ENCODE measurements at regions not wholly inside any gene's neighbourhood (a gene's known extent, or its start where the extent isn't known, plus 50 kb on each side); places are given as distances from the start of the nearest gene placed in this dataset.
A peak's percentile ranks its signal among the peaks of the same experiment; 100 is the strongest.

- no peak for DNase-seq
- no peaks in the 10 kb centered on the region for H3K9me3 ChIP-seq (ENCODE audit: control insufficient read depth, low read length, poor library complexity, severe bottlenecking)
- H3K27ac Mint-ChIP-seq: no peak overlapping the region
- no peak for ATAC-seq
- H3K36me3 Mint-ChIP-seq (ENCODE audit: low read depth): peaks cover 7% of the 10 kb centered on the region
- no peak overlapping the region for H3K4me3 Mint-ChIP-seq
- peaks cover 48% of the 10 kb centered on the region for H3K4me1 Mint-ChIP-seq
- H3K27me3 Mint-ChIP-seq: no peaks in the 10 kb centered on the region
Measured at GRCh38 chr14:100403105-100403504, 80.0 kb downstream of the SLC25A47 start.

DNA sequence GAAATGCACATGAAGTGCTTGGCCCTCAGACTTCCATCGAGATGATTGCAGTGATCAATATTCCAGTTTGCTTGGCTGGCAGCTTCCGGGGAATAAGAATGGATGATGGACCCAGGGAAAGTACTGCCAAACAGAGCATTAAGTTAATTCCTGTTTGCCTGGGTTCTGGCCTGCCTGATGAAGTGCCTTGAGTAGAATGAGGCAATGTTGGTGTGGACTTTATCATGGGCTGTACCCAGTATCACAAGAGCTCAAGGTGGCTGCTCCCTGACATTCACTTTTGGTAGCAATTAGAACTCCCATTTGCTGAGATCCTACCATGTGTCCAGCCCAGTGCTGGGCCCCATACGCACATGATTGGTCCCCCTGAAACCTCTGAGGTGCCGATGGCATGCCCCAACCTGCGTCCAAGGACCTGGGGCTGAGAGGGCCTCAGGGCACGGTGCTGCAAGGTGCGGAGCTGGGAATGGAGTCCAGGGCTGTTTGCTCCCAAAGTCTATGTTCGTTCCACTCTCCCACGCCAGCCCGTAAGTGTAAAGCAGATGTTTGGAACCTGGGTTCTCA lies 80.7 kb downstream of the SLC25A47 start:
- Mint-ChIP-seq H3K4me1 (peaks cover 48% of the 10 kb centered on the region), H3K36me3 (ENCODE audit: low read depth) (peaks cover 7% of the 10 kb centered on the region), H3K27ac (no peak overlapping the region), H3K4me3 (no peak overlapping the region), H3K27me3 (no peaks in the 10 kb centered on the region)
- no peaks in the 10 kb centered on the region for H3K9me3 ChIP-seq (ENCODE audit: control insufficient read depth, low read length, poor library complexity, severe bottlenecking)
- ATAC-seq (no peak), DNase-seq (no peak)

- Mint-ChIP-seq H3K27ac (no peak overlapping the region), H3K4me3 (no peak overlapping the region)
Measured at GRCh38 chr14:100404419-100404818, 81.3 kb downstream of the SLC25A47 start.

GRCh38 chr14:100405760-100406455 lies 82.8 kb downstream of the SLC25A47 start:
- DNase-seq (no peak), ATAC-seq (no peak)
- Mint-ChIP-seq H3K27ac (peak overlapping the region; percentile 91), H3K27me3 (no peaks in the 10 kb centered on the region), H3K4me3 (peak overlapping the region; percentile 81), H3K4me1 (peaks cover 42% of the 10 kb centered on the region), H3K36me3 (ENCODE audit: low read depth) (peaks cover 2% of the 10 kb centered on the region)
- no peaks in the 10 kb centered on the region for H3K9me3 ChIP-seq (ENCODE audit: control insufficient read depth, low read length, poor library complexity, severe bottlenecking)

More at GRCh38 chr14:100404419-100404818, 81.3 kb downstream of the SLC25A47 start:
- H3K9me3 ChIP-seq (ENCODE audit: control insufficient read depth, low read length, poor library complexity, severe bottlenecking): no peaks in the 10 kb centered on the region
- DNase-seq: no peak
- no peak for ATAC-seq
- peaks cover 43% of the 10 kb centered on the region for H3K4me1 Mint-ChIP-seq
- H3K36me3 Mint-ChIP-seq (ENCODE audit: low read depth): peaks cover 2% of the 10 kb centered on the region
- no peaks in the 10 kb centered on the region for H3K27me3 Mint-ChIP-seq

- peaks cover 2% of the 10 kb centered on the region for H3K36me3 Mint-ChIP-seq (ENCODE audit: low read depth)
- no peaks in the 10 kb centered on the region for H3K9me3 ChIP-seq (ENCODE audit: control insufficient read depth, low read length, poor library complexity, severe bottlenecking)
- peak overlapping the region; percentile 81 for H3K4me3 Mint-ChIP-seq
- H3K27ac Mint-ChIP-seq: peak overlapping the region; percentile 91
- ATAC-seq: peak; percentile 59
- H3K4me1 Mint-ChIP-seq: peaks cover 40% of the 10 kb centered on the region
- no peak for DNase-seq
- no peaks in the 10 kb centered on the region for H3K27me3 Mint-ChIP-seq
Measured at GRCh38 chr14:100406505-100407131, 83.5 kb downstream of the SLC25A47 start.

- Mint-ChIP-seq H3K4me3 (no peak overlapping the region), H3K27me3 (no peaks in the 10 kb centered on the region), H3K36me3 (ENCODE audit: low read depth) (no peaks in the 10 kb centered on the region), H3K27ac (peak overlapping the region; percentile 91), H3K4me1 (peaks cover 42% of the 10 kb centered on the region)
- ATAC-seq (no peak), DNase-seq (no peak)
- H3K9me3 ChIP-seq (ENCODE audit: control insufficient read depth, low read length, poor library complexity, severe bottlenecking): no peaks in the 10 kb centered on the region
Measured at GRCh38 chr14:100407376-100408102, 84.4 kb downstream of the SLC25A47 start.

DNA sequence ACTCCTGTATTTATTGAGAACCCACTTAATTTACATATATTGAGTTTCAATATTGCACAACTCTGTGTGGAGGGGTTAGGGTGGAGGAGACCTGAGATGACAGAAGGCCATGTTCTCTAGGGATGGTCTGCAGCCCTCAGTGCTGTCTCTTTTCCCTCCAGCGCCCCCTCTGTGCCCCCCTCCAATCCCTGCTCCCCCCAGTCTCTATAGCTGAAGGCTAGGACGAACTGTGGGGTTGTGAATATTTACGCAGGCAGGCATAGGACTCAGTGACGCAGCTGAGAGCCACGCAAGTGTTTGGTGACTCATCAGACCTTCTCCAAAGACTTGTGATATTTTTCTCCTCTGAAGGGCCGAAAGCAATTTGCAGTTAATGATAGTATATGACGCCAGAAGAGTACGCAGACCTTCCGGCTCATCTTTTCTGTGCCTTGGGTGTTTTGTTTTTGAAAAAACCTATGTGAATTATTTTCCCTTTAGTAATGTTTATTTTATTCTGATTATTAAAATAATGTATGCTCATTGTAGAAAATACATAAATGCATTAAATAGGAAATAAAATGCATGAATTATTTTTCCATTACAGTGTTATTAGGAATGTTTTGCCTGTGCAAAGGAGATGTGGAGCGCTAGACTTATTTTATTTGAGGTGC lies 85.3 kb downstream of the SLC25A47 start:
- Mint-ChIP-seq H3K27ac (no peak overlapping the region), H3K4me1 (peaks cover 40% of the 10 kb centered on the region), H3K4me3 (no peak overlapping the region), H3K27me3 (no peaks in the 10 kb centered on the region), H3K36me3 (ENCODE audit: low read depth) (no peaks in the 10 kb centered on the region)
- no peaks in the 10 kb centered on the region for H3K9me3 ChIP-seq (ENCODE audit: control insufficient read depth, low read length, poor library complexity, severe bottlenecking)
- ATAC-seq: no peak
- DNase-seq: no peak

DNA sequence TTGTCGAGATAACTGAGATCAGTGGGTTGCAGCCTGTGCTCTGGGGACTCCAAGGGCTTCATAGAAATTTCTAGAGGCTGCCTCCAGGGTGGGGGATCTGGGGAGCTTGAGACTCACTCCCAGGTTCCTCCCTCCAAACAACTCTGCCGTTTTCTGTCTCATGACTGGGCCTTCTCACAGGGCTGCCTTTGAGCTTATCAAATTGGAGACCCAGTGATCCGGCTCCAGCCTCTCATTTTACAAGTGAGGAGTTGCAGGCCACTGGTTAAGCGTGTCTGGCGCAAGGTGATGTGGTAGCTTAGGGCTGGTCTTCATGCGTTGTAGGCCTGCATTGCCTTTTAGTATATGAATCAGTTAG lies 85.8 kb downstream of the SLC25A47 start:
- no peak for ATAC-seq
- H3K4me3 Mint-ChIP-seq: no peak overlapping the region
- no peaks in the 10 kb centered on the region for H3K36me3 Mint-ChIP-seq (ENCODE audit: low read depth)
- H3K27ac Mint-ChIP-seq: no peak overlapping the region
- no peaks in the 10 kb centered on the region for H3K9me3 ChIP-seq (ENCODE audit: control insufficient read depth, low read length, poor library complexity, severe bottlenecking)
- no peak for DNase-seq
- peaks cover 40% of the 10 kb centered on the region for H3K4me1 Mint-ChIP-seq
- H3K27me3 Mint-ChIP-seq: no peaks in the 10 kb centered on the region

- DNase-seq (no peak), ATAC-seq (no peak)
- H3K4me1 Mint-ChIP-seq: peaks cover 37% of the 10 kb centered on the region
- H3K27me3 Mint-ChIP-seq: no peaks in the 10 kb centered on the region
- no peaks in the 10 kb centered on the region for H3K36me3 Mint-ChIP-seq (ENCODE audit: low read depth)
- H3K4me3 Mint-ChIP-seq: no peak overlapping the region
- no peak overlapping the region for H3K27ac Mint-ChIP-seq
- no peaks in the 10 kb centered on the region for H3K9me3 ChIP-seq (ENCODE audit: control insufficient read depth, low read length, poor library complexity, severe bottlenecking)
Measured at GRCh38 chr14:100409651-100410050, 86.5 kb downstream of the SLC25A47 start.

- no peaks in the 10 kb centered on the region for H3K9me3 ChIP-seq (ENCODE audit: control insufficient read depth, low read length, poor library complexity, severe bottlenecking)
- DNase-seq: no peak
- H3K4me1 Mint-ChIP-seq: peaks cover 33% of the 10 kb centered on the region
- no peaks in the 10 kb centered on the region for H3K36me3 Mint-ChIP-seq (ENCODE audit: low read depth)
- no peak overlapping the region for H3K27ac Mint-ChIP-seq
- no peaks in the 10 kb centered on the region for H3K27me3 Mint-ChIP-seq
- no peak for ATAC-seq
- no peak overlapping the region for H3K4me3 Mint-ChIP-seq
Measured at GRCh38 chr14:100410056-100410565, 87.0 kb downstream of the SLC25A47 start.

GRCh38 chr14:100413699-100414098 lies 90.6 kb downstream of the SLC25A47 start:
- Mint-ChIP-seq H3K27me3 (no peaks in the 10 kb centered on the region), H3K4me3 (no peak overlapping the region), H3K4me1 (peaks cover 12% of the 10 kb centered on the region), H3K27ac (no peak overlapping the region), H3K36me3 (ENCODE audit: low read depth) (peaks cover 3% of the 10 kb centered on the region)
- no peaks in the 10 kb centered on the region for H3K9me3 ChIP-seq (ENCODE audit: control insufficient read depth, low read length, poor library complexity, severe bottlenecking)
- ATAC-seq (no peak), DNase-seq (no peak)

DNA sequence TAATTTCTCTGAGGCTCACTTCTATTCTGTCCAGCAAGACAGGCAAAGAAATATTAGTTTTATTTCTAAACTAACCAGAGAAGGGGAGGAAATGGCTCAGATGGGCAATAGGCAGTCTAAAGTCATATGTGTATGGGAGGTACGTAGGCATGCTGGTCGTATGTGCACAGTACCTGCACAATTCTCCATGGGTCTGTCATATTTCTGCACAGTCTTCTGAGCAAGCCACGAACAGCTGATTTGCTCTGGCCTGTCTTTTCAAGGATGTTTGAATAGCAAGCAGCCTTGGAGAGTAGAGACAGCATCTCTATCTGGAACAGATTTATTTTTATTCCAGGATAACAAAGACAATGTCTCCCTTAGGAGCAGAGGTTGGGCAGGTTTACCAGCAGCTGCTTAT lies 92.1 kb downstream of the SLC25A47 start:
- Mint-ChIP-seq H3K4me1 (peaks cover 10% of the 10 kb centered on the region), H3K27ac (no peak overlapping the region), H3K27me3 (no peaks in the 10 kb centered on the region), H3K36me3 (ENCODE audit: low read depth) (peaks cover 3% of the 10 kb centered on the region), H3K4me3 (no peak overlapping the region)
- DNase-seq: no peak
- ATAC-seq: no peak
- no peaks in the 10 kb centered on the region for H3K9me3 ChIP-seq (ENCODE audit: control insufficient read depth, low read length, poor library complexity, severe bottlenecking)

Data from T-helper 17 cell (primary cell).